Neutrophil (primary cell): ENCODE measurements at regions not wholly inside any gene's neighbourhood (a gene's known extent, or its start where the extent isn't known, plus 50 kb on each side); places are given as distances from the start of the nearest gene placed in this dataset.

ENCODE experiments used
- H3K27ac ChIP-seq: fragments of 200-600 bp; sonication (generic); 2 replicates; pipeline ENCODE4 v1.5.1; 2016; ENCODE audit warnings: mild to moderate bottlenecking, moderate library complexity
- H3K27me3 ChIP-seq: fragments of 200-600 bp; sonication (generic); 2 replicates; pipeline ENCODE4 v1.6.0; 2016; ENCODE audit warnings: mild to moderate bottlenecking
- H3K36me3 ChIP-seq: fragments of 200-600 bp; sonication (generic); 2 replicates; pipeline ENCODE4 v1.5.1; 2017
- H3K4me1 ChIP-seq, 2 experiments: fragments of 200-600 bp in 1 of 2; sonication (generic) in 1 of 2; 1 replicate in 1 of 2; 2 replicates in 1 of 2; pipeline versions ENCODE4 v1.5.1 to v1.6.1; 2013 to 2016; ENCODE audit warnings: low read depth in 1 of 2, low read length in 1 of 2, mild to moderate bottlenecking in 1 of 2, moderate library complexity in 1 of 2; ENCODE audit not compliant: control insufficient read depth in 1 of 2, insufficient read depth in 1 of 2
- H3K4me3 ChIP-seq, 2 experiments: fragments of 200-600 bp in 1 of 2; sonication (generic) in 1 of 2; 1 replicate in 1 of 2; 2 replicates in 1 of 2; pipeline ENCODE4 v1.5.1; 2013 to 2016; ENCODE audit warnings: low read depth in 1 of 2, low read length in 1 of 2, mild to moderate bottlenecking in 1 of 2, moderate library complexity in 1 of 2
- H3K9me3 ChIP-seq: fragments of 200-600 bp; sonication (generic); 2 replicates; pipeline ENCODE4 v1.5.1; 2016
- CTCF ChIP-seq: fragments of 200-600 bp; sonication (generic); IDR thresholded peaks from 2 replicates; pipeline ENCODE4 v1.5.1; 2016; ENCODE audit warnings: antibody characterized with exemption

GRCh38 chr9:129441852-129442251 lies 179.0 kb downstream of the C9orf50 start:
- Histone ChIP-seq H3K4me3 (no peak overlapping the region), H3K9me3 (no peaks in the 10 kb centered on the region), H3K27me3 (peaks cover 52% of the 10 kb centered on the region), H3K27ac (no peak overlapping the region), H3K36me3 (no peaks in the 10 kb centered on the region), H3K4me1 (peaks cover 17 to 18% of the 10 kb centered on the region in 2 experiments)
- no peak for TF ChIP-seq CTCF

- H3K4me1 ChIP-seq, result peaks cover 19 to 20% of the 10 kb centered on the region in 2 experiments
- H3K27me3 ChIP-seq, result peaks cover 64% of the 10 kb centered on the region
- no peak for TF ChIP-seq CTCF
- no peaks in the 10 kb centered on the region for H3K36me3 ChIP-seq
- H3K4me3 ChIP-seq, result no peak overlapping the region
- no peaks in the 10 kb centered on the region for H3K9me3 ChIP-seq
- H3K27ac ChIP-seq, result no peak overlapping the region
These were observed 180.3 kb downstream of the C9orf50 start for GRCh38 chr9:129440435-129441186.

- Histone ChIP-seq H3K4me1 (peaks cover 19 to 20% of the 10 kb centered on the region in 2 experiments), H3K36me3 (no peaks in the 10 kb centered on the region), H3K27ac (no peak overlapping the region), H3K4me3 (no peak overlapping the region), H3K27me3 (peaks cover 69% of the 10 kb centered on the region), H3K9me3 (no peaks in the 10 kb centered on the region)
- TF ChIP-seq CTCF, result no peak
These were observed 181.7 kb downstream of the C9orf50 start for GRCh38 chr9:129439242-129439641.

- Histone ChIP-seq H3K27ac (no peak overlapping the region), H3K36me3 (no peaks in the 10 kb centered on the region), H3K4me3 (peak overlapping the region in 1 of 2 experiments; percentile 44), H3K27me3 (peaks cover 69% of the 10 kb centered on the region), H3K4me1 (peaks cover 19 to 20% of the 10 kb centered on the region in 2 experiments), H3K9me3 (no peaks in the 10 kb centered on the region)
- no peak for TF ChIP-seq CTCF
These were observed 183.1 kb downstream of the C9orf50 start for GRCh38 chr9:129437626-129438323.

- H3K27me3 ChIP-seq, result peaks cover 69% of the 10 kb centered on the region
- H3K36me3 ChIP-seq, result no peaks in the 10 kb centered on the region
- H3K27ac ChIP-seq, result no peak overlapping the region
- H3K4me3 ChIP-seq, result peak overlapping the region; percentile 10 to 44
- no peaks in the 10 kb centered on the region for H3K9me3 ChIP-seq
- H3K4me1 ChIP-seq, result peaks cover 19 to 20% of the 10 kb centered on the region in 2 experiments
- no peak for TF ChIP-seq CTCF
These were observed 183.9 kb downstream of the C9orf50 start for GRCh38 chr9:129436751-129437625.
